ENCODE measurements at regions not wholly inside any gene's neighbourhood (a gene's known extent, or its start where the extent isn't known, plus 50 kb on each side); places are given as distances from the start of the nearest gene placed in this dataset.

DNA sequence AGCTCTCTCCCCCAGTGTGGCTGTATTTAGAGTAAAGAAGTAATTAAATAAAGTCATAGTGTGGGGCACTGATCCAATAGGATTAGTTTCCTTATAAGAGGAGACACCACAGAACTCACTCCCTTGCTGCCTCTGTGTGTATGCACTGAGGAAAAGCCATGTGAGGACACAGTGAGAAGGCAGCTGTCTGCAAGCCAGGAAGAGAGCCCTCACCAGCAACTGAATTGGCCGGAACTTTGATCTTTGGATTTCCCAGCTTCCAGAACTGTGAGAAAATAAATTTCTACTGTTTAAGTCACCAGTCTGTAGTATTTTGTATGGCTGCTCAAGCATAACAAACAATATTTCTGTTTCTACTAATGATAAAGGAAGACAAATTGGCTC lies 368.7 kb upstream of the PRICKLE1 start:
- TF ChIP-seq, protein P1, sequence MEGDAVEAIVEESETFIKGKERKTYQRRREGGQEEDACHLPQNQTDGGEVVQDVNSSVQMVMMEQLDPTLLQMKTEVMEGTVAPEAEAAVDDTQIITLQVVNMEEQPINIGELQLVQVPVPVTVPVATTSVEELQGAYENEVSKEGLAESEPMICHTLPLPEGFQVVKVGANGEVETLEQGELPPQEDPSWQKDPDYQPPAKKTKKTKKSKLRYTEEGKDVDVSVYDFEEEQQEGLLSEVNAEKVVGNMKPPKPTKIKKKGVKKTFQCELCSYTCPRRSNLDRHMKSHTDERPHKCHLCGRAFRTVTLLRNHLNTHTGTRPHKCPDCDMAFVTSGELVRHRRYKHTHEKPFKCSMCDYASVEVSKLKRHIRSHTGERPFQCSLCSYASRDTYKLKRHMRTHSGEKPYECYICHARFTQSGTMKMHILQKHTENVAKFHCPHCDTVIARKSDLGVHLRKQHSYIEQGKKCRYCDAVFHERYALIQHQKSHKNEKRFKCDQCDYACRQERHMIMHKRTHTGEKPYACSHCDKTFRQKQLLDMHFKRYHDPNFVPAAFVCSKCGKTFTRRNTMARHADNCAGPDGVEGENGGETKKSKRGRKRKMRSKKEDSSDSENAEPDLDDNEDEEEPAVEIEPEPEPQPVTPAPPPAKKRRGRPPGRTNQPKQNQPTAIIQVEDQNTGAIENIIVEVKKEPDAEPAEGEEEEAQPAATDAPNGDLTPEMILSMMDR (IDR thresholded peaks at IDR 0.05) = no peak
- no peak overlapping the region for H3K4me3 ChIP-seq
- H3K27ac ChIP-seq = no peak overlapping the region
- DNase-seq (ENCODE audit: low spot score) = no peak

DNA sequence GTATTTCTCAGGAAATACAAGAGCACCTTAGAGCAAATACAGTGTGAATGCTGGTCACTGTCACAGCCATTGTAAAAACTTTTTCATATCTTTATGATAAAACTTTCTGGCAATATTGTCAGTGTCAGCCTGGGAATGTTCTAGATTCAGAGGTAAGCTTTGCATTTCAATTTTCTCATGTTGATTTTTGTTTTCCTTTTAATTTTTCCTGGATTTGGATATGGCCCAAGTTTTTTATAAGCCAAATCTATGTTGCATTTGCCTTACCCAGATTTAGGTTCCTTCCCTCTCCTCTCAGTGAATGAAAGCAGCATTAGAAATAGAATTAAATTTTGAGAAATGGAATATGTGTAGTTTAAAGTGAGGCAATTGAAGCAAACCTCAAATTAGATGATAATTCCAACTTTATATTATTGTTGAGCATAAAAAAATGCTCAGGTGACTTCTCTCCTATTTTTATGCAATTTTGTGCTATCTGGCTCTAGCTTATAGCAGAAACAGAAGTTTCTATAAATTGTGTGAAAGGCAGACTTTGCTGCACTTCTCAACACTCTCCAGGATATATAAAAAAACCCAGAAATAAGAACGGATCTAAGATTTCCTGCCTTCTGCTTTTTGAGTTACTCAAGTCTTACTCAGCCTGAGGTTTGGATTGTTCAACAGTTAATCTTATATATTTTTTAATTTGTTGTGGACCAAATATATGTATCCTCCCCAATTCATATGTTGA lies 368.2 kb upstream of the PRICKLE1 start:
- TF ChIP-seq, protein P1 (IDR thresholded peaks at IDR 0.05) = no peak
- no peak overlapping the region for H3K27ac ChIP-seq

DNA sequence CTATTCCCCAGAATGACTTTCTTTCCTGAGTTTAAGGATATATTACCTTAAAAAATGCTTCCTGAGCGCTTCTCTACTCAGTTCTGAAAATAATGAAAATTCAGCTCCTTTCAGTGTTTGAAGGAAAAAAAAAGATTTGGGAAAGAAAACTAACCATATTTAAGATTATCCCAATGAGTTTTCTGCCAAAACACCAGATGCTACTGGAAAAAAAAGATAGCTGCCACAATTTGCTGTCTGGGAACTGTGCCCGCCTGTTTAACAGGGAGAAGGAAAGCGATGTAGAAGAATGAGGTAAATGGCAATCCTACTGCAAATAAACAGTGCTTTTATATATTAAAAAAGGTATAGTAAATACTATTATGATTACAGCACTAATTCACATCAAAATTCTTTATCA lies 367.6 kb upstream of the PRICKLE1 start:
- DNase-seq (ENCODE audit: low spot score) = no peak
- TF ChIP-seq, protein P1 (IDR thresholded peaks at IDR 0.05) = no peak

More for the DNA sequence above, 368.2 kb upstream of the PRICKLE1 start:
- DNase-seq (ENCODE audit: low spot score) = no peak
- no peak overlapping the region for H3K4me3 ChIP-seq

DNA sequence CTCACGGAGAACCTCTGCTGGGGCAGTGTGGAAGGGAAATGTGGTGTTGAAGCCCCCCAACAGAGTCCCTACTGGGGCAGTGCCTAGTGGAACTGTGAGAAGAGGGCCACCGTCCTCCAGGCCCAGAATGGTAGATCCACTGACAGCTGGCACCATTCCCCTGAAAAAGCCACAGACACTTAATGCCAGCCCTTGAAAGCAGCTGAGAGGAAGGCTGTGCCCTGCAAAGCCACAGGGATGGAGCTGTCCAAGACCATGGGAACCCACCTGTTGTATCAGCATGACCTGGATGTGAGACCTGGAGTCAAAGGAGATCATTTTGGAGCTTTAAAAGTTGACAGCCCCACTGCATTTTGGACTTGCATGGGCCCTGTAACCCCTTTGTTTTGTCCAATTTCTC lies 363.5 kb upstream of the PRICKLE1 start:
- no peak for DNase-seq (ENCODE audit: low spot score)
- no peak overlapping the region for H3K4me3 ChIP-seq
- H3K27ac ChIP-seq = no peak overlapping the region
- TF ChIP-seq, protein P1 (IDR thresholded peaks at IDR 0.05) = no peak

More for the DNA sequence above, 367.6 kb upstream of the PRICKLE1 start:
- Histone ChIP-seq H3K27ac (no peak overlapping the region), H3K4me3 (no peak overlapping the region)

DNA sequence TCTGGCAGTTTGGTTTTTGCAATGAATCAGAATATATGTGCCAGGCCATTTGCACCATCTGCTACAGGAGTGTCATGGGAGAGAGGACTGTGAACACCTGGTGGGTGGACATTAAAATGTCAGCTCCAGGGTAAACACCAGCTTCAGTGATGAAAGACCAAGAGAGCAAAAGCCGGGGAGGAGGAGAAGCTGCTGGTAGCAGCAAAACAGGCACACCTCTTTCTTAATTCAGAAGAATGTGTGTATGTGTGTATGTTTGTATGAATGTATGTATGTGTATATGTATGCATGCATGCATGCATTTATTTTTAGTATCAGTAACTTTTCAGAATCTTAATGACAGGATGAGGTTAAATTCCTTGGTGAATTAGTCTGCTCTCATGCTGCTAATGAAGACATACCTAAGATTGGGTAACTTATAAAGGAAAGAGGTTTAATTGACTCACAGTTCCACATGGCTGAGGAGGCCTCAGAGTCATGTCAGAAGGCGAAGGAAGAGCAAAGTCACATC lies 357.4 kb upstream of the PRICKLE1 start:
- TF ChIP-seq, protein P1 (IDR thresholded peaks at IDR 0.05) = no peak
- Histone ChIP-seq H3K27ac (no peak overlapping the region), H3K4me3 (no peak overlapping the region)
- DNase-seq (ENCODE audit: low spot score) = no peak

DNA sequence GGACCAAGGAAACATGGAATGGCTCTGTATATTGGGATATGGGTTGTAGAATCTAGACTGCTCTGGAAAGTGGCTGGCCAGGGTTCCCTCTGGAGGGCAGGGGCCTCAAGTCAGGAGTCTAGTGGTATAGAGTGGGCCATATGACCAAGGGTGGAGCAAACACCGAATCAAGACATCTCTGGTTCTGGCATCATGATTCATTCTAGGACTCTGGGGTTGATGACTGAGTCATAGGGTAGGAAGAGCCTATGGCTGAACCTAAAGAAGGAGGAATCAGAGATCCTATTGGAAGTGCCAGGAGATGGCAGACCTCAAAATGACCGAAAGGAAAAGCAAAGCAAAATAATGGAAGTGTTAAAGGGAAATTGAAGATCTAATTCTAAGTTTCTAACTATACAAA lies 356.4 kb upstream of the PRICKLE1 start:
- no peak for DNase-seq (ENCODE audit: low spot score)
- TF ChIP-seq, protein P1 (IDR thresholded peaks at IDR 0.05) = no peak

DNA sequence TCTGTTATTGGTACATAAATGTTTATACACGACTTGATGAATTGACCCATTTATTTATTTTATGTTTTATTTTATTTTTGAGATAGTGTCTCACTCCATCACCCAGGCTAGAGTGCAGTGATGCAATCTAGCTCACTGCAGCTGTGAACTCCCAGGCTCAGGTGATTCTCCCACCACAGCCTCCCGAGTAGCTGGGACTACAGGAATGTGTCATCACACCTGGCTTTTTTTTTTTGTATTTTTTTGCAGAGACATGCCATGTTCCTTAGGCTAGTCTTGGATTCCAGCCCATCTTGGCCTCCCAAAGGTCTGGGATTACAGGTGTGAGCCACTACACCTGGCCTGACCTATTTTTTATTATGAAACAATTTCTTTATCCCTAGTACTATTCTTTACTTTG lies 355.0 kb upstream of the PRICKLE1 start:
- DNase-seq (ENCODE audit: low spot score) = no peak
- Histone ChIP-seq H3K27ac (no peak overlapping the region), H3K4me3 (no peak overlapping the region)
- TF ChIP-seq, protein P1 (IDR thresholded peaks at IDR 0.05) = no peak

More for the DNA sequence above, 356.4 kb upstream of the PRICKLE1 start:
- Histone ChIP-seq H3K27ac (no peak overlapping the region), H3K4me3 (no peak overlapping the region)

All from coronary artery (tissue), 2 donors.